Sigmoid colon (tissue), 6 donors: ENCODE measurements at regions not wholly inside any gene's neighbourhood (a gene's known extent, or its start where the extent isn't known, plus 50 kb on each side); places are given as distances from the start of the nearest gene placed in this dataset.

Experiments
- DNase-seq: peaks from one replicate; pipeline ENCODE4 v3.0.0-alpha.2; 2019
- H3K27ac ChIP-seq, 4 donors: fragments of 200-600 bp; sonication (generic); one replicate each; pipeline ENCODE4 v1.5.1; 2016 to 2019; ENCODE audit warnings: mild to moderate bottlenecking in 1 of 4
- H3K27me3 ChIP-seq, 3 donors: fragments of 200-600 bp; sonication (generic); one replicate each; pipeline ENCODE4 v1.5.1; 2019; ENCODE audit warnings: mild to moderate bottlenecking in 1 of 3
- H3K36me3 ChIP-seq, 4 donors: fragments of 200-600 bp; sonication (generic); one replicate each; pipeline ENCODE4 v1.5.1; 2016 to 2019
- H3K4me1 ChIP-seq, 4 donors: fragments of 200-600 bp; sonication (generic); one replicate each; pipeline ENCODE4 v1.5.1; 2017 to 2019
- H3K4me3 ChIP-seq, 4 donors: fragments of 200-600 bp; sonication (generic); one replicate each; pipeline ENCODE4 v1.5.1; 2017 to 2019; ENCODE audit warnings: mild to moderate bottlenecking in 2 of 4, moderate library complexity in 1 of 4
- H3K9me3 ChIP-seq, 4 donors: fragments of 200-600 bp in 3 of 4; sonication (generic) in 3 of 4; one replicate each; pipeline versions ENCODE4 v1.5.1 to v1.6.1; 2013 to 2019
- EP300 ChIP-seq, 4 donors: sonication (generic); formaldehyde crosslinking; IDR thresholded peaks; one replicate each; pipeline ENCODE4 v1.6.1; 2017; ENCODE audit warnings: antibody characterized with exemption in 4 of 4
- POLR2A ChIP-seq, 2 donors: fragments of 450-650 bp; IDR thresholded peaks; one replicate each; pipeline ENCODE4 v1.6.1; 2016; ENCODE audit warnings: antibody characterized with exemption in 2 of 2, mild to moderate bottlenecking in 2 of 2, moderate library complexity in 2 of 2
- POLR2AphosphoS5 ChIP-seq, 4 donors: sonication (generic); formaldehyde crosslinking; IDR thresholded peaks; one replicate each; pipeline ENCODE4 v1.6.1; 2017; ENCODE audit warnings: antibody characterized with exemption in 4 of 4
- WGBS, 2 donors: extraction: QIAGEN DNeasy Blood & Tissue Kit; methylation state at CpG; one replicate each; pipeline ENCODE4 v1.1.7; 2013; 5-methylcytosine and 5-hydroxymethylcytosine counted together
- intact Hi-C: fragments of 100-400 bp; cut with DNase I; formaldehyde crosslinking; loops from one replicate; pipeline ENCODE4 v1.15.1; 2023
- TF ChIP-seq, protein P1 (sequence below), 4 experiments: fragments of 450-650 bp in 3 of 4; fragments of 200-600 bp in 1 of 4; IDR thresholded peaks; one replicate each; pipeline ENCODE4 v1.5.1; 2016 to 2019; ENCODE audit warnings: antibody characterized with exemption in 4 of 4, mild to moderate bottlenecking in 3 of 4, moderate library complexity in 2 of 4
- donor health status: healthy with polysubstance abuse.
- donor health status: healthy.

DNA sequence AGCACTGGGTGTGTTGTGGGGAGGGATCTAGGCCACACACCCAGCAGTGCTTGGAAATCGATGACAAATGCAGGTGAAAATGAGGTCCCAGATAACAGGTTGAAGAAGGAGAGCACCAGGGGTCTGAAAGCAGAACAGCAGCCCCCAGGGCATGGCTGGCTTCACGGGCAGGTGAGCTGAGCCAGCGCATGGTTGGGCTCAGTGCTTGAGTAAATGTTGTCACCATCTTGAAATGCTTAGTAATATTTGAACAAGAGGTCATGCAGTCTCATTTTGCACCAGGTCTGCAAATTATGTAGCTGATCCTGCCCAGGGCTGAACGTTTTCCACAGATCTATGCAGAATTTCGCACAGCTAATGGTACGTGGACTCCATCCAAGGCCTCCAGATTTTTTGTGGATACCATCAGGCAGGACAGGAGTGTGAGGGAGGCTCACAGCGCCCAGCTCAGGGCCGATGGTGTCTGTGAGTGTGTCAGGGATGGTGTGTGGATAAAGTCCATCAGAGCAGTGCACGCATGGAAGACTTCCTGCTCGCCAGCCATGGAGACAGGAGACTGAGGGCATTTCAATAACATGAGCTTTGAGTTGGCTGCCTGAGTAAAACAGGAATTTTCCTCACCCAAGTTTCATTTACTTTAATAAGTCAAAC lies 53.1 kb upstream of the SNX9 start:
- DNase-seq, result no peak

DNA sequence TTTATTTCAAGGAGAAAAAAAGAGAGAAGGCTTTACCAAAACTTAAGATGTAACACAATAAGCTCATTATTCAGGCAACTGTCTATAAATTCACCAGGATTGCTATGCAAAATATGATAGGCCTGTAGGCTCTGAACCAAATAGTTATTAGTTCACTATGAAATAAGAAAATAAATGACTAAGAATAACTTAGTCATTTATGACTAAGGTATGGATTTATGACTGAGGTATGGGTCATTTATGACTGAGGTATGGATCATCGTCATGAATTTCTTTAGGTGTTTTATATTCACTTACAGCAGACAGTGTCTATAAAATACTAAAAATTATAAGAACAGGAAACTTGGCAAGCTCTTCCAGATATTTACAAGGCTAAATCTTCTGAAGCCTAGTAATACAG lies 52.1 kb upstream of the SNX9 start:
- H3K9me3 ChIP-seq, result no peaks in the 10 kb centered on the region
- H3K27me3 ChIP-seq, result peaks cover 0 to 12% (median 0%) of the 10 kb centered on the region in 3 donors
- no peak for DNase-seq
- H3K4me3 ChIP-seq, result no peak overlapping the region
- WGBS, 2 donors, result 55 to 78% methylated on average over 1 of the region's 1 CpG
- TF ChIP-seq, protein P1, sequence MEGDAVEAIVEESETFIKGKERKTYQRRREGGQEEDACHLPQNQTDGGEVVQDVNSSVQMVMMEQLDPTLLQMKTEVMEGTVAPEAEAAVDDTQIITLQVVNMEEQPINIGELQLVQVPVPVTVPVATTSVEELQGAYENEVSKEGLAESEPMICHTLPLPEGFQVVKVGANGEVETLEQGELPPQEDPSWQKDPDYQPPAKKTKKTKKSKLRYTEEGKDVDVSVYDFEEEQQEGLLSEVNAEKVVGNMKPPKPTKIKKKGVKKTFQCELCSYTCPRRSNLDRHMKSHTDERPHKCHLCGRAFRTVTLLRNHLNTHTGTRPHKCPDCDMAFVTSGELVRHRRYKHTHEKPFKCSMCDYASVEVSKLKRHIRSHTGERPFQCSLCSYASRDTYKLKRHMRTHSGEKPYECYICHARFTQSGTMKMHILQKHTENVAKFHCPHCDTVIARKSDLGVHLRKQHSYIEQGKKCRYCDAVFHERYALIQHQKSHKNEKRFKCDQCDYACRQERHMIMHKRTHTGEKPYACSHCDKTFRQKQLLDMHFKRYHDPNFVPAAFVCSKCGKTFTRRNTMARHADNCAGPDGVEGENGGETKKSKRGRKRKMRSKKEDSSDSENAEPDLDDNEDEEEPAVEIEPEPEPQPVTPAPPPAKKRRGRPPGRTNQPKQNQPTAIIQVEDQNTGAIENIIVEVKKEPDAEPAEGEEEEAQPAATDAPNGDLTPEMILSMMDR (IDR thresholded peaks at IDR 0.05), result no peak
- no peak for TF ChIP-seq POLR2AphosphoS5 (IDR thresholded peaks at IDR 0.05)
- no peak for TF ChIP-seq POLR2A (IDR thresholded peaks at IDR 0.05)
- no peak for TF ChIP-seq EP300 (IDR thresholded peaks at IDR 0.05)
- no peak overlapping the region for H3K27ac ChIP-seq
- no peaks in the 10 kb centered on the region for H3K36me3 ChIP-seq
- intact Hi-C loops, result no loop called here
- no peaks in the 10 kb centered on the region for H3K4me1 ChIP-seq

More for the DNA sequence above, 53.1 kb upstream of the SNX9 start:
- no peaks in the 10 kb centered on the region for H3K36me3 ChIP-seq
- peaks cover 0 to 12% (median 0%) of the 10 kb centered on the region in 3 donors for H3K27me3 ChIP-seq
- WGBS, 2 donors, result 87 to 89% methylated on average over 10 of the region's 10 CpGs
- H3K4me1 ChIP-seq, result peaks cover 0 to 6% (median 3%) of the 10 kb centered on the region in 4 donors
- no peak overlapping the region for H3K27ac ChIP-seq
- intact Hi-C loops, result loop anchor here (10.0 kb wide), 1 partner anchor 445 kb away; the partner anchor contains the start of gene TMEM242
- H3K4me3 ChIP-seq, result no peak overlapping the region
- TF ChIP-seq POLR2A (IDR thresholded peaks at IDR 0.05), result no peak
- TF ChIP-seq POLR2AphosphoS5 (IDR thresholded peaks at IDR 0.05), result no peak
- no peak for TF ChIP-seq EP300 (IDR thresholded peaks at IDR 0.05)
- TF ChIP-seq, protein P1 (IDR thresholded peaks at IDR 0.05), result no peak
- H3K9me3 ChIP-seq, result no peaks in the 10 kb centered on the region

DNA sequence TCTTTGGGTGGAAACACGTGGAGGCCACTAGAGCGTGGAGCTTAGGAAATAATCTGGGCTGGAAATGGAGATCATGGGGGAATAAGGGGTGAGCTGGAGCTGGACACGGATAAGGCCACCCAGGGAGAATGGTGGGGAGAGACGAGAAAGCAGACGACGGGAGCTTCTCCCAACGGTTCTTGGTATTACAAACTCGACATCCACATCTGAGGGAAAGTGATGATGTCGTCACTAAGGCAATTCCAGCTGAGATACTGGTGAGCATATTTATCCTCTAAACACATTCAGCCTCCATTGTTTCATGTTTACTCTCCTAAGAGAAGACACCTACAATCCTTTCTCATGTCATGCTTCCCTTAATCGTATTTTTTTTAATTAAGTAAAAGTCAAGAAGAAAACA lies 50.2 kb upstream of the SNX9 start:
- H3K27ac ChIP-seq, result no peak overlapping the region
- H3K4me1 ChIP-seq, result no peaks in the 10 kb centered on the region
- TF ChIP-seq POLR2AphosphoS5 (IDR thresholded peaks at IDR 0.05), result no peak
- TF ChIP-seq, protein P1 (IDR thresholded peaks at IDR 0.05), result no peak
- TF ChIP-seq POLR2A (IDR thresholded peaks at IDR 0.05), result no peak
- TF ChIP-seq EP300 (IDR thresholded peaks at IDR 0.05), result no peak
- no peak for DNase-seq
- H3K4me3 ChIP-seq, result no peak overlapping the region
- no peaks in the 10 kb centered on the region for H3K9me3 ChIP-seq
- H3K27me3 ChIP-seq, result peaks cover 0 to 12% (median 0%) of the 10 kb centered on the region in 3 donors
- no peaks in the 10 kb centered on the region for H3K36me3 ChIP-seq
- intact Hi-C loops, result no loop called here
- WGBS, 2 donors, result 89 to 94% methylated on average over 10 of the region's 10 CpGs
